K562 (cell line): ENCODE measurements at regions not wholly inside any gene's neighbourhood (a gene's known extent, or its start where the extent isn't known, plus 50 kb on each side); places are given as distances from the start of the nearest gene placed in this dataset.

Source experiments
- ATAC-seq: fragments of 200-7000 bp; cut with Tn5 transposase; 3 replicates; pipeline ENCODE4 v1.9.1; 2020; ENCODE audit warnings: moderate library complexity
- BruUV-seq: library from RNA; stranded (reverse); fragments of 400-500 nt; replicated peaks from 2 replicates; lab custom pipeline; 2021; lab: Mats Ljungman, UMichigan
- CTCF ChIA-PET: fragments of 300-600 bp; formaldehyde crosslinking; extraction: SDS; loops from one replicate; lab custom pipeline; 2021; ENCODE audit warnings: low intra/inter-chr PET ratio; lab: Yijun Ruan, JAX
- POLR2A ChIA-PET: fragments of 300-600, 350-650 bp; sonication (Branson Sonifier 250); formaldehyde crosslinking; extraction: SDS; loops from one replicate; lab custom pipeline; 2021; ENCODE audit warnings: antibody characterized with exemption, inconsistent platforms; lab: Yijun Ruan, JAX
- DNase-seq, 4 experiments: peaks; one replicate each; pipeline versions ENCODE4 v3.0.0 to v3.0.0-alpha.2; 2011 to 2018; ENCODE audit warnings: low spot score in 3 of 4, mixed read lengths in 3 of 4; ENCODE audit errors: extremely low read depth in 1 of 4
- FAIRE-seq: peaks from 2 replicates; lab custom pipeline; 2011; peaks lifted over from hg19 to GRCh38; lab: Jason Lieb, UNC
- H2AFZ ChIP-seq: 2 replicates; pipeline ENCODE4 v1.6.0; 2011; ENCODE audit warnings: low read depth, low read length, control low read depth, inconsistent platforms
- H3K27ac ChIP-seq: fragments of 200-600 bp; 3 replicates; pipeline ENCODE4 v1.8.0; 2011; ENCODE audit warnings: low read depth, mild to moderate bottlenecking, control low read depth, inconsistent platforms, low read length, moderate library complexity, mixed read lengths; ENCODE audit errors: extremely low read depth
- H3K27me3 ChIP-seq, 2 experiments: fragments of 300-600 bp in 1 of 2; 2 replicates in 1 of 2; 3 replicates in 1 of 2; pipeline versions ENCODE4 v1.6.0 to v1.8.0; 2011; ENCODE audit warnings: inconsistent platforms in 2 of 2, low read length in 2 of 2, mild to moderate bottlenecking in 1 of 2, mixed read lengths in 1 of 2, moderate library complexity in 1 of 2; ENCODE audit not compliant: control insufficient read depth in 2 of 2, insufficient read depth in 2 of 2
- H3K36me3 ChIP-seq: fragments of 300-600 bp; 3 replicates; pipeline ENCODE4 v1.8.0; 2011; ENCODE audit warnings: mild to moderate bottlenecking, low read length, inconsistent platforms; ENCODE audit not compliant: control insufficient read depth, insufficient read depth
- H3K4me1 ChIP-seq, 2 experiments: fragments of 200-600 bp in 1 of 2; replicated peaks in 1 of 2; 2 replicates in 1 of 2; 3 replicates in 1 of 2; pipeline versions ENCODE4 v1.5.1 to v1.8.0; 2011; ENCODE audit warnings: inconsistent platforms in 2 of 2, low read length in 2 of 2, mild to moderate bottlenecking in 1 of 2, mixed read lengths in 1 of 2, moderate library complexity in 1 of 2; ENCODE audit not compliant: control insufficient read depth in 2 of 2, insufficient read depth in 2 of 2
- H3K4me2 ChIP-seq: 2 replicates; pipeline ENCODE4 v1.6.1; 2011; ENCODE audit warnings: low read length, control low read depth, inconsistent platforms, mixed read lengths; ENCODE audit not compliant: insufficient read depth
- H3K4me3 ChIP-seq: fragments of 200-600 bp; sonication (generic), shearing (Covaris generic); 2 replicates; pipeline ENCODE4 v1.5.1; 2016; ENCODE audit warnings: control low read depth, inconsistent platforms
- H3K79me2 ChIP-seq: fragments of 200-600 bp; 3 replicates; pipeline ENCODE4 v1.8.0; 2011; ENCODE audit warnings: low read length, inconsistent platforms; ENCODE audit not compliant: control insufficient read depth, insufficient read depth
- H3K9ac ChIP-seq, 2 experiments: 2 replicates each; pipeline versions ENCODE4 v1.6.0 to v1.6.1; 2011; ENCODE audit warnings: low read depth in 2 of 2, low read length in 2 of 2, control low read depth in 1 of 2, inconsistent platforms in 1 of 2, mild to moderate bottlenecking in 1 of 2, mixed read lengths in 1 of 2; ENCODE audit not compliant: insufficient read depth in 1 of 2
- H3K9me1 ChIP-seq: one replicate; pipeline ENCODE4 v1.6.0; 2011; ENCODE audit warnings: inconsistent platforms, mild to moderate bottlenecking, low read length, moderate library complexity; ENCODE audit not compliant: control insufficient read depth, insufficient read depth
- H3K9me3 ChIP-seq: replicated peaks from 2 replicates; pipeline ENCODE4 v1.5.1; 2011; ENCODE audit warnings: low read depth, low read length, inconsistent platforms; ENCODE audit not compliant: control insufficient read depth, insufficient read depth
- H4K20me1 ChIP-seq: replicated peaks from 2 replicates; pipeline ENCODE4 v1.6.1; 2011; ENCODE audit warnings: low read length, inconsistent platforms, mixed read lengths; ENCODE audit not compliant: control insufficient read depth, insufficient read depth
- KDM1A ChIP-seq, 2 experiments: fragments of 450-650 bp; IDR thresholded peaks; 2 replicates each; pipeline ENCODE4 v1.6.1; 2016; ENCODE audit warnings: mild to moderate bottlenecking in 2 of 2
- MAZ ChIP-seq, 2 experiments: fragments of 450-650 bp in 1 of 2; sonication (generic) in 1 of 2; formaldehyde crosslinking; IDR thresholded peaks in 1 of 2; conservative IDR thresholded peaks in 1 of 2; 2 replicates each; pipeline versions ENCODE4 v1.4.0 to v1.5.0; 2020; ENCODE audit warnings: mild to moderate bottlenecking in 1 of 2, missing genetic modification reagents in 1 of 2
- ZNF239 ChIP-seq: fragments of 250-450 bp; sonication (Bioruptor Pico); IDR thresholded peaks from 2 replicates; pipeline ENCODE4 v1.4.0; 2020; ENCODE audit warnings: mild to moderate bottlenecking
- ZNF384 ChIP-seq: IDR thresholded peaks from 2 replicates; pipeline ENCODE4 v1.6.1; 2012; ENCODE audit warnings: low read depth, low read length, improper control_type of control experiment
- ZNF507 ChIP-seq: conservative IDR thresholded peaks from 2 replicates; pipeline ENCODE4 v1.6.1; 2017; ENCODE audit warnings: missing genetic modification characterization, missing compliant biosample characterization
- ZNF77 ChIP-seq: fragments of 250-450 bp; sonication (Bioruptor Pico); IDR thresholded peaks from 2 replicates; pipeline ENCODE4 v1.5.0; 2020
- WGBS: fragments of 100-300 bp; shearing (Covaris generic); methylation state at CpG from one replicate; pipeline ENCODE4 v1.1.6; 2016; ENCODE audit warnings: low coverage, mixed read lengths; ENCODE audit not compliant: insufficient coverage; ENCODE audit errors: missing lambda C conversion rate; 5-methylcytosine and 5-hydroxymethylcytosine counted together
- in situ Hi-C: fragments of 300-500 bp; cut with MboI; formaldehyde crosslinking; loops from 4 replicates; pipeline ENCODE4 v1.15.0; 2018; ENCODE audit warnings: inconsistent platforms, mixed read lengths
- intact Hi-C: fragments of 100-400 bp; cut with micrococcal nuclease; formaldehyde crosslinking; loops from 2 replicates; pipeline ENCODE4 v1.14.2; 2022
- TF ChIP-seq, protein P1 (sequence below): fragments of 450-650 bp; IDR thresholded peaks from 2 replicates; pipeline ENCODE4 v1.6.1; 2016; ENCODE audit warnings: low read depth, mild to moderate bottlenecking, moderate library complexity
- TF ChIP-seq, protein P2 (sequence below): sonication (generic); formaldehyde crosslinking; IDR thresholded peaks from 2 replicates; pipeline ENCODE4 v1.8.1; 2023; ENCODE audit warnings: missing genetic modification reagents, mild to moderate bottlenecking, borderline replicate concordance

DNA sequence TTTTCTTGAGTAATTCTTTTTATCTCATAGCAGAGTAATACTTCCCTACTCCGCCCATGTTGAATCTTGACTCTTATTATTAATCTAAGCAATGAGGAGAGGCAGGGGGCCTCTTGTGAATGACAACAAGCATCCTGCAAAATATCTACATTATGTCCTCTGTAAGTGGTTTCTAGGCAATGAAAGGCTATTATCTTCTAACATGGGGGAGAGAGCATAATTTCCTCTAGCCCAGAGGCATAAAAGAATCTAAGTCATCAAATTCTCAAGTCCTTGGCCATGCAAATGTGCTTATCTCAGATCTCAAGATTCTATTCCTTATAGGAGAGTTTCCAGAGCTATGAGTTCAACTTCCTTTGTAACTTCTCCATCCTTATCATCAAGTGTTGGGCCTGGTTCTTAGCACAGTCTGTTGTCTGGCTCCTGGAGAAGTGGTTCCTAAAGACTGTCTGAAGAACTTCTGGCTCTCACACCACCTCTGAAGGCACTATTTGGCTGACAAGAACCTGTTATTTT lies 423.1 kb upstream of the INTU start:
- H2AFZ ChIP-seq, result no peak overlapping the region
- no peak for TF ChIP-seq KDM1A (IDR thresholded peaks at IDR 0.05)
- intact Hi-C loops, result no loop called here
- no peak overlapping the region for H3K9ac ChIP-seq
- no peak overlapping the region for H3K4me3 ChIP-seq
- no peak for FAIRE-seq
- H3K36me3 ChIP-seq, result no peaks in the 10 kb centered on the region
- WGBS, result 0% methylated on average over 1 of the region's 1 CpG
- H3K4me1 ChIP-seq, result no peaks in the 10 kb centered on the region
- no TSS peak for BruUV-seq
- no peak for DNase-seq
- CTCF ChIA-PET, result no interaction called here
- H3K4me2 ChIP-seq, result no peak overlapping the region
- H3K9me1 ChIP-seq, result no peaks in the 10 kb centered on the region
- no peaks in the 10 kb centered on the region for H4K20me1 ChIP-seq
- in situ Hi-C loops, result no loop called here
- no peaks in the 10 kb centered on the region for H3K9me3 ChIP-seq
- H3K79me2 ChIP-seq, result no peaks in the 10 kb centered on the region
- peaks cover 0 to 3% of the 10 kb centered on the region in 2 experiments; a peak in 1 of 5 replicates for H3K27me3 ChIP-seq
- H3K27ac ChIP-seq, result no peak overlapping the region
- no peak for ATAC-seq
- POLR2A ChIA-PET, result no interaction called here

DNA sequence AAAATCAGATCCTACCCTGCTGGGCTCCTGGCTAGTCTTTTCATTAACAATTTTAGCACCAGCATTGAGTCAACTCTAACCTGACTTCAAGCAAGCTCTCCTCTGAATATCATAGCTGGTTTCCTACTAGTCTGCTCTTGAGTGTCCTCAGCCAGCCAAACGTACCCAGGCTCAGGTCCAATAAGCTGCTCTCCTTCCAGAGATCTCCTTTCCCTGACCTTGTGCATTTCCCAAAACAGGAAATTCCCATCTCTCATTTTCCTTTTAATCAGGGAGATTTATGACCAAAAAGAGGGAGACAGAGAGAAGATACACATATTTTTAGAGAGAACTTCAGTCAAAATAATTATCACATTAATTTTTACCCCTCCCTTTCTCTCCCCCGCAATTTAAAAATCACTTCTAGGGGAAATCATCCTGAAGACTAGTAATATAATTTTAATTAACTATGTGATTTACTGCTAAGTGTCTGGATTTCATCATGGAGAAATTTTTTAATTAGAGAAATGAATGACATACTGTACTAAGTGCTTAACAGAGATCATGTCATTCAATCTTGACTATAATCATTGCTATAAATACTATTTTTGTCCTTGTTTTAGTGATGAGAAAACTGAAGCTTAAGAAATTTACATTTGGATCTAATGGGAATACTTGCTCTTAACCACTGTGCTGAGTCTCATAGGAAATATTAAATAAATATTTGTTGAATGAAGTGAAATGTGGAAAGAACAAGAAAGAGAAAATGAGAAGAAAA lies 421.7 kb upstream of the INTU start:
- Histone ChIP-seq H3K9ac (no peak overlapping the region), H3K36me3 (no peaks in the 10 kb centered on the region), H3K9me3 (no peaks in the 10 kb centered on the region), H3K9me1 (no peaks in the 10 kb centered on the region), H2AFZ (no peak overlapping the region), H3K79me2 (no peaks in the 10 kb centered on the region), H3K4me2 (no peak overlapping the region), H3K27me3 (peaks cover 0 to 3% of the 10 kb centered on the region in 2 experiments; a peak in 1 of 5 replicates), H3K4me1 (no peaks in the 10 kb centered on the region), H3K27ac (no peak overlapping the region), H3K4me3 (no peak overlapping the region), H4K20me1 (no peaks in the 10 kb centered on the region)
- in situ Hi-C loops (no loop called here), intact Hi-C loops (no loop called here)
- FAIRE-seq, result no peak
- ChIA-PET POLR2A (no interaction called here), CTCF (no interaction called here)
- DNase-seq, result no peak
- no TSS peak for BruUV-seq
- 0% methylated on average over 2 of the region's 2 CpGs for WGBS
- no peak for ATAC-seq
- TF ChIP-seq MAZ (CRISPR knock-in tag; conservative IDR thresholded peaks at IDR 0.05 in 1 of 2, IDR thresholded peaks at IDR 0.05 in 1 of 2), result no peak
- TF ChIP-seq, protein P1, sequence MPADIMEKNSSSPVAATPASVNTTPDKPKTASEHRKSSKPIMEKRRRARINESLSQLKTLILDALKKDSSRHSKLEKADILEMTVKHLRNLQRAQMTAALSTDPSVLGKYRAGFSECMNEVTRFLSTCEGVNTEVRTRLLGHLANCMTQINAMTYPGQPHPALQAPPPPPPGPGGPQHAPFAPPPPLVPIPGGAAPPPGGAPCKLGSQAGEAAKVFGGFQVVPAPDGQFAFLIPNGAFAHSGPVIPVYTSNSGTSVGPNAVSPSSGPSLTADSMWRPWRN, result no peak
- TF ChIP-seq ZNF507 (tag), result no peak
- TF ChIP-seq ZNF239 (CRISPR knock-in tag), result no peak
- TF ChIP-seq, protein P2, sequence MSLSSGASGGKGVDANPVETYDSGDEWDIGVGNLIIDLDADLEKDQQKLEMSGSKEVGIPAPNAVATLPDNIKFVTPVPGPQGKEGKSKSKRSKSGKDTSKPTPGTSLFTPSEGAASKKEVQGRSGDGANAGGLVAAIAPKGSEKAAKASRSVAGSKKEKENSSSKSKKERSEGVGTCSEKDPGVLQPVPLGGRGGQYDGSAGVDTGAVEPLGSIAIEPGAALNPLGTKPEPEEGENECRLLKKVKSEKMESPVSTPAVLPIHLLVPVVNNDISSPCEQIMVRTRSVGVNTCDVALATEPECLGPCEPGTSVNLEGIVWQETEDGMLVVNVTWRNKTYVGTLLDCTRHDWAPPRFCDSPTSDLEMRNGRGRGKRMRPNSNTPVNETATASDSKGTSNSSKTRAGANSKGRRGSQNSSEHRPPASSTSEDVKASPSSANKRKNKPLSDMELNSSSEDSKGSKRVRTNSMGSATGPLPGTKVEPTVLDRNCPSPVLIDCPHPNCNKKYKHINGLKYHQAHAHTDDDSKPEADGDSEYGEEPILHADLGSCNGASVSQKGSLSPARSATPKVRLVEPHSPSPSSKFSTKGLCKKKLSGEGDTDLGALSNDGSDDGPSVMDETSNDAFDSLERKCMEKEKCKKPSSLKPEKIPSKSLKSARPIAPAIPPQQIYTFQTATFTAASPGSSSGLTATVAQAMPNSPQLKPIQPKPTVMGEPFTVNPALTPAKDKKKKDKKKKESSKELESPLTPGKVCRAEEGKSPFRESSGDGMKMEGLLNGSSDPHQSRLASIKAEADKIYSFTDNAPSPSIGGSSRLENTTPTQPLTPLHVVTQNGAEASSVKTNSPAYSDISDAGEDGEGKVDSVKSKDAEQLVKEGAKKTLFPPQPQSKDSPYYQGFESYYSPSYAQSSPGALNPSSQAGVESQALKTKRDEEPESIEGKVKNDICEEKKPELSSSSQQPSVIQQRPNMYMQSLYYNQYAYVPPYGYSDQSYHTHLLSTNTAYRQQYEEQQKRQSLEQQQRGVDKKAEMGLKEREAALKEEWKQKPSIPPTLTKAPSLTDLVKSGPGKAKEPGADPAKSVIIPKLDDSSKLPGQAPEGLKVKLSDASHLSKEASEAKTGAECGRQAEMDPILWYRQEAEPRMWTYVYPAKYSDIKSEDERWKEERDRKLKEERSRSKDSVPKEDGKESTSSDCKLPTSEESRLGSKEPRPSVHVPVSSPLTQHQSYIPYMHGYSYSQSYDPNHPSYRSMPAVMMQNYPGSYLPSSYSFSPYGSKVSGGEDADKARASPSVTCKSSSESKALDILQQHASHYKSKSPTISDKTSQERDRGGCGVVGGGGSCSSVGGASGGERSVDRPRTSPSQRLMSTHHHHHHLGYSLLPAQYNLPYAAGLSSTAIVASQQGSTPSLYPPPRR (CRISPR knock-in tag), result no peak
- no peak for TF ChIP-seq ZNF77 (CRISPR knock-in tag)
- TF ChIP-seq ZNF384, result no peak
